ENCODE measurements at regions not wholly inside any gene's neighbourhood (a gene's known extent, or its start where the extent isn't known, plus 50 kb on each side); places are given as distances from the start of the nearest gene placed in this dataset.

GRCh38 chr2:43136011-43136799 lies 90.2 kb downstream of the ZFP36L2 start:
- Histone ChIP-seq H3K4me1 (ENCODE audit: control insufficient read depth in 1 of 2, insufficient read depth in 2 of 2, low read length in 2 of 2) (peaks cover 68 to 80% of the 10 kb centered on the region in 2 donors), H3K27me3 (ENCODE audit: control insufficient read depth in 1 of 2, insufficient read depth in 2 of 2, low read length in 2 of 2) (no peaks in the 10 kb centered on the region), H3K9ac (ENCODE audit: low read depth in 1 of 2, low read length in 2 of 2) (peak overlapping the region in 1 of 2 donors; percentile 43), H3K36me3 (ENCODE audit: control insufficient read depth in 1 of 2, insufficient read depth in 2 of 2, low read length in 2 of 2) (no peaks in the 10 kb centered on the region), H3K4me3 (ENCODE audit: low read depth in 1 of 2, low read length in 2 of 2) (peak overlapping the region in 1 of 2 donors; percentile 23), H3K27ac (ENCODE audit: low read depth, low read length) (no peak overlapping the region), H3K9me3 (ENCODE audit: control insufficient read depth in 1 of 2, low read length in 2 of 2) (no peaks in the 10 kb centered on the region)

GRCh38 chr2:43135583-43135982 lies 90.8 kb downstream of the ZFP36L2 start:
- peaks cover 75 to 86% of the 10 kb centered on the region in 2 donors for H3K4me1 ChIP-seq (ENCODE audit: control insufficient read depth in 1 of 2, insufficient read depth in 2 of 2, low read length in 2 of 2)

GRCh38 chr2:43134571-43134889 lies 91.9 kb downstream of the ZFP36L2 start:
- H3K36me3 ChIP-seq (ENCODE audit: control insufficient read depth in 1 of 2, insufficient read depth in 2 of 2, low read length in 2 of 2) = no peaks in the 10 kb centered on the region
- no peak overlapping the region for H3K4me3 ChIP-seq (ENCODE audit: low read depth in 1 of 2, low read length in 2 of 2)
- H3K9me3 ChIP-seq (ENCODE audit: control insufficient read depth in 1 of 2, low read length in 2 of 2) = no peaks in the 10 kb centered on the region
- H3K27me3 ChIP-seq (ENCODE audit: control insufficient read depth in 1 of 2, insufficient read depth in 2 of 2, low read length in 2 of 2) = no peaks in the 10 kb centered on the region
- H3K27ac ChIP-seq (ENCODE audit: low read depth, low read length) = no peak overlapping the region
- H3K4me1 ChIP-seq (ENCODE audit: control insufficient read depth in 1 of 2, insufficient read depth in 2 of 2, low read length in 2 of 2) = peaks cover 85 to 89% of the 10 kb centered on the region in 2 donors
- H3K9ac ChIP-seq (ENCODE audit: low read depth in 1 of 2, low read length in 2 of 2) = peak overlapping the region in 1 of 2 donors; percentile 50

More at GRCh38 chr2:43135583-43135982, 90.8 kb downstream of the ZFP36L2 start:
- Histone ChIP-seq H3K27ac (ENCODE audit: low read depth, low read length) (no peak overlapping the region), H3K9ac (ENCODE audit: low read depth in 1 of 2, low read length in 2 of 2) (peak overlapping the region in 1 of 2 donors; percentile 26), H3K27me3 (ENCODE audit: control insufficient read depth in 1 of 2, insufficient read depth in 2 of 2, low read length in 2 of 2) (no peaks in the 10 kb centered on the region), H3K4me3 (ENCODE audit: low read depth in 1 of 2, low read length in 2 of 2) (no peak overlapping the region), H3K9me3 (ENCODE audit: control insufficient read depth in 1 of 2, low read length in 2 of 2) (no peaks in the 10 kb centered on the region), H3K36me3 (ENCODE audit: control insufficient read depth in 1 of 2, insufficient read depth in 2 of 2, low read length in 2 of 2) (no peaks in the 10 kb centered on the region)

- no peaks in the 10 kb centered on the region for H3K36me3 ChIP-seq (ENCODE audit: control insufficient read depth in 1 of 2, insufficient read depth in 2 of 2, low read length in 2 of 2)
- H3K9ac ChIP-seq (ENCODE audit: low read depth in 1 of 2, low read length in 2 of 2) = peak overlapping the region; percentile 45 to 50
- H3K4me1 ChIP-seq (ENCODE audit: control insufficient read depth in 1 of 2, insufficient read depth in 2 of 2, low read length in 2 of 2) = peaks cover 90% of the 10 kb centered on the region in 2 donors
- peak overlapping the region; percentile 65 for H3K27ac ChIP-seq (ENCODE audit: low read depth, low read length)
- no peak overlapping the region for H3K4me3 ChIP-seq (ENCODE audit: low read depth in 1 of 2, low read length in 2 of 2)
- H3K27me3 ChIP-seq (ENCODE audit: control insufficient read depth in 1 of 2, insufficient read depth in 2 of 2, low read length in 2 of 2) = no peaks in the 10 kb centered on the region
- no peaks in the 10 kb centered on the region for H3K9me3 ChIP-seq (ENCODE audit: control insufficient read depth in 1 of 2, low read length in 2 of 2)
Observed at GRCh38 chr2:43133708-43134570, 92.5 kb downstream of the ZFP36L2 start.

GRCh38 chr2:43133336-43133707 lies 93.1 kb downstream of the ZFP36L2 start:
- H3K9me3 ChIP-seq (ENCODE audit: control insufficient read depth in 1 of 2, low read length in 2 of 2) = no peaks in the 10 kb centered on the region
- H3K27me3 ChIP-seq (ENCODE audit: control insufficient read depth in 1 of 2, insufficient read depth in 2 of 2, low read length in 2 of 2) = no peaks in the 10 kb centered on the region
- no peaks in the 10 kb centered on the region for H3K36me3 ChIP-seq (ENCODE audit: control insufficient read depth in 1 of 2, insufficient read depth in 2 of 2, low read length in 2 of 2)
- H3K4me3 ChIP-seq (ENCODE audit: low read depth in 1 of 2, low read length in 2 of 2) = no peak overlapping the region
- peak overlapping the region; percentile 65 for H3K27ac ChIP-seq (ENCODE audit: low read depth, low read length)
- H3K4me1 ChIP-seq (ENCODE audit: control insufficient read depth in 1 of 2, insufficient read depth in 2 of 2, low read length in 2 of 2) = peaks cover 89 to 91% of the 10 kb centered on the region in 2 donors
- peak overlapping the region; percentile 45 to 50 for H3K9ac ChIP-seq (ENCODE audit: low read depth in 1 of 2, low read length in 2 of 2)

GRCh38 chr2:43132683-43133301 lies 93.6 kb downstream of the ZFP36L2 start:
- Histone ChIP-seq H3K4me1 (ENCODE audit: control insufficient read depth in 1 of 2, insufficient read depth in 2 of 2, low read length in 2 of 2) (peaks cover 89 to 91% of the 10 kb centered on the region in 2 donors), H3K36me3 (ENCODE audit: control insufficient read depth in 1 of 2, insufficient read depth in 2 of 2, low read length in 2 of 2) (no peaks in the 10 kb centered on the region), H3K9ac (ENCODE audit: low read depth in 1 of 2, low read length in 2 of 2) (peak overlapping the region; percentile 45 to 50), H3K4me3 (ENCODE audit: low read depth in 1 of 2, low read length in 2 of 2) (peak overlapping the region in 1 of 2 donors; percentile 5), H3K27me3 (ENCODE audit: control insufficient read depth in 1 of 2, insufficient read depth in 2 of 2, low read length in 2 of 2) (no peaks in the 10 kb centered on the region), H3K27ac (ENCODE audit: low read depth, low read length) (peak overlapping the region; percentile 65), H3K9me3 (ENCODE audit: control insufficient read depth in 1 of 2, low read length in 2 of 2) (no peaks in the 10 kb centered on the region)

DNA sequence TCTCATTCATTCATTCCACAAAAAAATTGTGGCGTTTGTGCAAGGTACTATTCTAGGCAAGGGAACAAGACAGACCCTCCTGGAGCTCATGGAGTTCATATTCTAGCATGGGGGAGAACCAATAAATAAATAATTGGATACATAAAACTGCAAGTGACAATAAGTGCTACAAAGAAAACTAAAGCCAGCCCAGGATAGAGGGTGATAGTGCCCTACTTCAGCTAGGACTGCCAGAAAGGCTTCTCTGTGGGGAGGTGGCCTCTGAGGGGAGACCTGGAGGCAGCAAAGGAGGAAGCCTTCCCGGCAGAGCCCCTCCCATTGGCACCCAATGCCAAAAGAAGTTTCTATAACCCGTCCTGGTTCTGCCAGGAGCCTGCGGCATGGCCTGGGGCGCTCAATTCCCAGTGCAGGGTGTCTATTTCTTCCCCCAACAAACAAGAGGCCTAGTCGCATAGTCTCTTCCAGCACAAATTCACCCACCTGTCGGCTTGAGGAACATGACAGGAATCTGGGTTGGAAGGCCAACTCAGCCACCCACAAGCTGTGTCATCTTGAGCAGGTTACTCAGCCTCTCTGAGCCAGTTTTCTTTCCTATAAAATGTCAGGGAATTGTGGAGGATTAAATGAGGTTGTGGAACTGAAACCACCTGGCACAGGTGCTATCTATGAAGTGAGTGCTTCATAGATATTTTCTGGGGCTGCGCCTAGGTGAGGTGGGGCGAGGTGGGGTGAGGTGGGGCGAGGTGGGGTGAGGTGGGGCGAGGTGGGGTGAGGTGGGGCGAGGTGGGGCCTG lies 94.3 kb downstream of the ZFP36L2 start:
- peak overlapping the region; percentile 65 for H3K27ac ChIP-seq (ENCODE audit: low read depth, low read length)
- peak overlapping the region; percentile 27 to 43 for H3K4me3 ChIP-seq (ENCODE audit: low read depth in 1 of 2, low read length in 2 of 2)
- H3K27me3 ChIP-seq (ENCODE audit: control insufficient read depth in 1 of 2, insufficient read depth in 2 of 2, low read length in 2 of 2) = no peaks in the 10 kb centered on the region
- peak overlapping the region; percentile 48 to 76 for H3K9ac ChIP-seq (ENCODE audit: low read depth in 1 of 2, low read length in 2 of 2)
- no peaks in the 10 kb centered on the region for H3K36me3 ChIP-seq (ENCODE audit: control insufficient read depth in 1 of 2, insufficient read depth in 2 of 2, low read length in 2 of 2)
- H3K9me3 ChIP-seq (ENCODE audit: control insufficient read depth in 1 of 2, low read length in 2 of 2) = no peaks in the 10 kb centered on the region
- peaks cover 89 to 90% of the 10 kb centered on the region in 2 donors for H3K4me1 ChIP-seq (ENCODE audit: control insufficient read depth in 1 of 2, insufficient read depth in 2 of 2, low read length in 2 of 2)

- Histone ChIP-seq H3K4me3 (ENCODE audit: low read depth in 1 of 2, low read length in 2 of 2) (peak overlapping the region; percentile 31 to 36), H3K27me3 (ENCODE audit: control insufficient read depth in 1 of 2, insufficient read depth in 2 of 2, low read length in 2 of 2) (no peaks in the 10 kb centered on the region), H3K4me1 (ENCODE audit: control insufficient read depth in 1 of 2, insufficient read depth in 2 of 2, low read length in 2 of 2) (peaks cover 80 to 82% of the 10 kb centered on the region in 2 donors), H3K9me3 (ENCODE audit: control insufficient read depth in 1 of 2, low read length in 2 of 2) (no peaks in the 10 kb centered on the region), H3K36me3 (ENCODE audit: control insufficient read depth in 1 of 2, insufficient read depth in 2 of 2, low read length in 2 of 2) (no peaks in the 10 kb centered on the region), H3K27ac (ENCODE audit: low read depth, low read length) (peak overlapping the region; percentile 63), H3K9ac (ENCODE audit: low read depth in 1 of 2, low read length in 2 of 2) (peak overlapping the region; percentile 48 to 76)
Observed at GRCh38 chr2:43131051-43131889, 95.1 kb downstream of the ZFP36L2 start.

DNA sequence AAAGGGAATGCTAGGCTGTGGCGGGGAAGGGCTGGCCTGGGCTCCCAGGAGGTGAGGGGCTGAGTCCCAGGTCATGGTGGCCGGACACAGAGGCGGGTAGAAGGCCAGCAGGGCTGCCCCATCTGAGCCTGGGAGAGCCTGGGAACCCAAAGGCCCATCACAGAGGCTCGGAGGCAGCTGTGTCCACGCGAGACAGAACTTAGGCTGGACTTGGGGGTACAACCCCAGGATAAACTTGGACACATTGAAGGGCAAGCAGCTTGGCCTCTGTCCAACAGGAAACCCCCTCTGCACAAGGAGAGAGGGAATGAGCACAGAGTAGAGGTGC lies 95.9 kb downstream of the ZFP36L2 start:
- Histone ChIP-seq H3K9me3 (ENCODE audit: control insufficient read depth in 1 of 2, low read length in 2 of 2) (no peaks in the 10 kb centered on the region), H3K4me3 (ENCODE audit: low read depth in 1 of 2, low read length in 2 of 2) (peak overlapping the region; percentile 31 to 36), H3K36me3 (ENCODE audit: control insufficient read depth in 1 of 2, insufficient read depth in 2 of 2, low read length in 2 of 2) (no peaks in the 10 kb centered on the region), H3K9ac (ENCODE audit: low read depth in 1 of 2, low read length in 2 of 2) (peak overlapping the region; percentile 48 to 76), H3K27me3 (ENCODE audit: control insufficient read depth in 1 of 2, insufficient read depth in 2 of 2, low read length in 2 of 2) (no peaks in the 10 kb centered on the region), H3K4me1 (ENCODE audit: control insufficient read depth in 1 of 2, insufficient read depth in 2 of 2, low read length in 2 of 2) (peaks cover 73 to 74% of the 10 kb centered on the region in 2 donors), H3K27ac (ENCODE audit: low read depth, low read length) (peak overlapping the region; percentile 63)
